Progenitor cell of endocrine pancreas (in vitro differentiated cells): ENCODE measurements at regions not wholly inside any gene's neighbourhood (a gene's known extent, or its start where the extent isn't known, plus 50 kb on each side); places are given as distances from the start of the nearest gene placed in this dataset.
"Not testable (repeated sequence)": the region's sequence is repeated elsewhere in the genome, so short reads cannot be mapped to it uniquely, and the experiment has no call there.

Source experiments
- DNase-seq: peaks from one replicate; pipeline ENCODE4 v3.0.0; 2021; ENCODE audit warnings: low spot score; ENCODE audit not compliant: unreplicated experiment
- H3K27ac Mint-ChIP-seq: 2 replicates; pipeline ENCODE4 v1.8.0; 2021; ENCODE audit warnings: mild to moderate bottlenecking, moderate library complexity, mixed read lengths
- H3K27me3 Mint-ChIP-seq: 2 replicates; pipeline ENCODE4 v1.8.0; 2021; ENCODE audit warnings: mixed read lengths
- H3K36me3 Mint-ChIP-seq: 2 replicates; pipeline ENCODE4 v1.8.0; 2022; ENCODE audit warnings: mixed read lengths; ENCODE audit not compliant: insufficient read depth
- H3K4me1 Mint-ChIP-seq: 2 replicates; pipeline ENCODE4 v1.8.0; 2021; ENCODE audit warnings: low read depth, mixed read lengths
- H3K4me3 Mint-ChIP-seq: 2 replicates; pipeline ENCODE4 v1.8.0; 2021; ENCODE audit warnings: low read depth, mild to moderate bottlenecking, moderate library complexity, mixed read lengths
- H3K9me3 Mint-ChIP-seq: 2 replicates; pipeline ENCODE4 v1.8.0; 2021; ENCODE audit warnings: low read depth, mixed read lengths
- CTCF ChIP-seq: fragments of 200-600 bp; sonication (generic); IDR thresholded peaks from one replicate; pipeline ENCODE4 v1.5.0; 2021; ENCODE audit warnings: antibody characterized with exemption, mild to moderate bottlenecking; ENCODE audit not compliant: unreplicated experiment

- Mint-ChIP-seq H3K36me3 (no peaks in the 10 kb centered on the region), H3K4me1 (no peaks in the 10 kb centered on the region), H3K27ac (no peak overlapping the region), H3K4me3 (no peak overlapping the region), H3K27me3 (peaks cover 21% of the 10 kb centered on the region), H3K9me3 (no peaks in the 10 kb centered on the region)
- no peak for DNase-seq
- TF ChIP-seq CTCF = no peak
Observed at GRCh38 chr7:101749891-101750290, 67.5 kb upstream of the CUX1 start.

- DNase-seq = no peak
- Mint-ChIP-seq H3K9me3 (no peaks in the 10 kb centered on the region), H3K4me3 (no peak overlapping the region), H3K4me1 (peaks cover 1% of the 10 kb centered on the region), H3K27ac (no peak overlapping the region), H3K27me3 (peaks cover 12% of the 10 kb centered on the region), H3K36me3 (no peaks in the 10 kb centered on the region)
- no peak for TF ChIP-seq CTCF
Observed at GRCh38 chr7:101753316-101753715, 64.1 kb upstream of the CUX1 start.

- Mint-ChIP-seq H3K4me1 (peaks cover 1% of the 10 kb centered on the region), H3K36me3 (no peaks in the 10 kb centered on the region), H3K4me3 (no peak overlapping the region), H3K27ac (no peak overlapping the region), H3K27me3 (peaks cover 12% of the 10 kb centered on the region), H3K9me3 (no peaks in the 10 kb centered on the region)
- no peak for TF ChIP-seq CTCF
- DNase-seq = no peak
Observed at GRCh38 chr7:101754424-101755159, 62.8 kb upstream of the CUX1 start.

- Mint-ChIP-seq H3K4me1 (peaks cover 1% of the 10 kb centered on the region), H3K36me3 (no peaks in the 10 kb centered on the region), H3K27ac (no peak overlapping the region), H3K4me3 (no peak overlapping the region), H3K27me3 (peaks cover 12% of the 10 kb centered on the region), H3K9me3 (no peaks in the 10 kb centered on the region)
- DNase-seq = no peak
- TF ChIP-seq CTCF = no peak
Observed at GRCh38 chr7:101757879-101758278, 59.5 kb upstream of the CUX1 start.

- DNase-seq, H3K36me3 Mint-ChIP-seq, H3K27ac Mint-ChIP-seq, H3K4me3 Mint-ChIP-seq, H3K4me1 Mint-ChIP-seq, H3K9me3 Mint-ChIP-seq: not testable (repeated sequence)
- peaks cover 12% of the 10 kb centered on the region for H3K27me3 Mint-ChIP-seq
Observed at GRCh38 chr7:101758519-101758918, 58.9 kb upstream of the CUX1 start.

- Mint-ChIP-seq H3K36me3 (no peaks in the 10 kb centered on the region), H3K27me3 (no peaks in the 10 kb centered on the region), H3K4me3 (no peak overlapping the region), H3K9me3 (no peaks in the 10 kb centered on the region), H3K27ac (no peak overlapping the region), H3K4me1 (no peaks in the 10 kb centered on the region)
- DNase-seq = no peak
- no peak for TF ChIP-seq CTCF
Observed at GRCh38 chr7:101764221-101764620, 53.2 kb upstream of the CUX1 start.
